Mucosa of descending colon (tissue), 3 donors: ENCODE measurements at regions not wholly inside any gene's neighbourhood (a gene's known extent, or its start where the extent isn't known, plus 50 kb on each side); places are given as distances from the start of the nearest gene placed in this dataset.

Source experiments
- ATAC-seq: fragments of 200-7000 bp; cut with Tn5 transposase; one replicate; pipeline ENCODE4 v1.9.1; 2020; ENCODE audit warnings: mild to moderate bottlenecking, moderate library complexity
- DNase-seq, 3 donors: peaks; one replicate each; pipeline ENCODE4 v3.0.0-alpha.2; 2020
- H3K36me3 ChIP-seq: fragments of 200-600 bp; one replicate; pipeline ENCODE4 v1.8.0; 2021; ENCODE audit warnings: low read depth, mild to moderate bottlenecking
- H3K4me1 ChIP-seq: fragments of 200-600 bp; one replicate; pipeline ENCODE4 v1.8.0; 2021; ENCODE audit warnings: low read depth, mild to moderate bottlenecking
- H3K4me3 ChIP-seq: fragments of 200-600 bp; one replicate; pipeline ENCODE4 v1.8.0; 2021; ENCODE audit warnings: mild to moderate bottlenecking
- H3K9me3 ChIP-seq: fragments of 200-600 bp; one replicate; pipeline ENCODE4 v1.8.0; 2021; ENCODE audit warnings: mild to moderate bottlenecking
- CTCF ChIP-seq: fragments of 200-600 bp; IDR thresholded peaks from one replicate; pipeline ENCODE4 v1.8.0; 2022; ENCODE audit warnings: antibody characterized with exemption, mild to moderate bottlenecking
- intact Hi-C, 2 donors: fragments of 100-400 bp; cut with DNase I in 1 of 2; cut with micrococcal nuclease in 1 of 2; formaldehyde crosslinking; loops; one replicate each; pipeline versions ENCODE4 v1.11.0 to v1.11.1; 2022; cut with DNase I, micrococcal nuclease
- donor health status: DM: no; HTN: no; CAD: no; lungs with moderate emphysema.
- donor health status: DM: no; HTN: no; CAD: no.
- donor health status: DM: no; HTN: yes; CAD: no.

- no peak for ATAC-seq
These were observed 2096.3 kb upstream of the C9orf72 start for GRCh38 chr9:29669613-29670012.

GRCh38 chr9:29685531-29685930 lies 2112.2 kb upstream of the C9orf72 start:
- Histone ChIP-seq H3K9me3 (no peaks in the 10 kb centered on the region), H3K4me1 (no peaks in the 10 kb centered on the region), H3K36me3 (no peaks in the 10 kb centered on the region), H3K4me3 (no peak overlapping the region)
- DNase-seq: no peak
- no peak for TF ChIP-seq CTCF
- intact Hi-C loops: no loop called here
- ATAC-seq: no peak

More at GRCh38 chr9:29669613-29670012, 2096.3 kb upstream of the C9orf72 start:
- no peaks in the 10 kb centered on the region for H3K4me1 ChIP-seq
- TF ChIP-seq CTCF: no peak
- no peak for DNase-seq
- no peak overlapping the region for H3K4me3 ChIP-seq
- intact Hi-C loops: no loop called here
- no peaks in the 10 kb centered on the region for H3K9me3 ChIP-seq
- H3K36me3 ChIP-seq: no peaks in the 10 kb centered on the region

GRCh38 chr9:29691145-29691544 lies 2117.9 kb upstream of the C9orf72 start:
- Histone ChIP-seq H3K4me1 (no peaks in the 10 kb centered on the region), H3K9me3 (no peaks in the 10 kb centered on the region), H3K4me3 (no peak overlapping the region), H3K36me3 (no peaks in the 10 kb centered on the region)
- ATAC-seq (no peak), DNase-seq (no peak)
- intact Hi-C loops: no loop called here
- TF ChIP-seq CTCF: no peak

- intact Hi-C loops: no loop called here
- DNase-seq: no peak
- TF ChIP-seq CTCF: no peak
- Histone ChIP-seq H3K36me3 (no peaks in the 10 kb centered on the region), H3K4me3 (no peak overlapping the region), H3K4me1 (no peaks in the 10 kb centered on the region), H3K9me3 (no peaks in the 10 kb centered on the region)
- no peak for ATAC-seq
These were observed 2118.6 kb upstream of the C9orf72 start for GRCh38 chr9:29691758-29692407.

- no peak for ATAC-seq
These were observed 2123.7 kb upstream of the C9orf72 start for GRCh38 chr9:29697011-29697410.

More at GRCh38 chr9:29697011-29697410, 2123.7 kb upstream of the C9orf72 start:
- Histone ChIP-seq H3K36me3 (no peaks in the 10 kb centered on the region), H3K9me3 (no peaks in the 10 kb centered on the region), H3K4me3 (no peak overlapping the region), H3K4me1 (no peaks in the 10 kb centered on the region)
- intact Hi-C loops: no loop called here
- DNase-seq: no peak
- TF ChIP-seq CTCF: no peak
